Neural progenitor cell (in vitro differentiated cells): ENCODE measurements at regions not wholly inside any gene's neighbourhood (a gene's known extent, or its start where the extent isn't known, plus 50 kb on each side); places are given as distances from the start of the nearest gene placed in this dataset.
"Not testable (repeated sequence)": the region's sequence is repeated elsewhere in the genome, so short reads cannot be mapped to it uniquely, and the experiment has no call there.

Source experiments
- EZH2 ChIP-seq: fragments of 200-600 bp; sonication (generic); IDR thresholded peaks from 2 replicates; pipeline ENCODE4 v1.6.1; 2017; ENCODE audit warnings: antibody characterized with exemption, mild to moderate bottlenecking, moderate library complexity
- TF ChIP-seq, protein P1 (sequence below): fragments of 200-600 bp; sonication (generic); IDR thresholded peaks from 2 replicates; pipeline ENCODE4 v1.5.1; 2017; ENCODE audit warnings: antibody characterized with exemption, mild to moderate bottlenecking

DNA sequence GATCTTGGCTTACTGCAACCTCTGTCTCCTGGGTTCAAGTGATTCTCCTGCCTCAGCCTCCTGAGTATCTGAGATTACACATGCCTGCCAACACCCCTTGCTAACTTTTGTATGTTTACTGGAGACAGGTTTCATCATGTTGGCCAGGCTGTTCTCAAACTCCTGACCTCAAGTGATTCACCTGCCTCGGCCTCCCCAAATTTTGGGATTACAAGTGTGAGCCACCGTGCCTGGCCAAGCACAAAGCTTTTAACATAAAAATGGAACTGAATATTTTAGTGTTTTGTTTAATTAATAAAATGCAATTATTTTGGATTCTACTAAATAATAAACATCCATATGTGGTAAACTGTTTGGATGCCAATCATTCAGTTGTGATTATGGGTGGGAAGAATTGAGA lies 255.2 kb downstream of the CWH43 start:
- TF ChIP-seq, protein P1, sequence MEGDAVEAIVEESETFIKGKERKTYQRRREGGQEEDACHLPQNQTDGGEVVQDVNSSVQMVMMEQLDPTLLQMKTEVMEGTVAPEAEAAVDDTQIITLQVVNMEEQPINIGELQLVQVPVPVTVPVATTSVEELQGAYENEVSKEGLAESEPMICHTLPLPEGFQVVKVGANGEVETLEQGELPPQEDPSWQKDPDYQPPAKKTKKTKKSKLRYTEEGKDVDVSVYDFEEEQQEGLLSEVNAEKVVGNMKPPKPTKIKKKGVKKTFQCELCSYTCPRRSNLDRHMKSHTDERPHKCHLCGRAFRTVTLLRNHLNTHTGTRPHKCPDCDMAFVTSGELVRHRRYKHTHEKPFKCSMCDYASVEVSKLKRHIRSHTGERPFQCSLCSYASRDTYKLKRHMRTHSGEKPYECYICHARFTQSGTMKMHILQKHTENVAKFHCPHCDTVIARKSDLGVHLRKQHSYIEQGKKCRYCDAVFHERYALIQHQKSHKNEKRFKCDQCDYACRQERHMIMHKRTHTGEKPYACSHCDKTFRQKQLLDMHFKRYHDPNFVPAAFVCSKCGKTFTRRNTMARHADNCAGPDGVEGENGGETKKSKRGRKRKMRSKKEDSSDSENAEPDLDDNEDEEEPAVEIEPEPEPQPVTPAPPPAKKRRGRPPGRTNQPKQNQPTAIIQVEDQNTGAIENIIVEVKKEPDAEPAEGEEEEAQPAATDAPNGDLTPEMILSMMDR = not testable (repeated sequence)
- not testable (repeated sequence) for TF ChIP-seq EZH2
